ENCODE measurements at regions not wholly inside any gene's neighbourhood (a gene's known extent, or its start where the extent isn't known, plus 50 kb on each side); places are given as distances from the start of the nearest gene placed in this dataset. TPM values are rescaled to one million over a fixed set of nuclear protein-coding genes. Genes with fewer than 3 reads are reported as not detected.
A peak's percentile ranks its signal among the peaks of the same experiment; 100 is the strongest.

GRCh38 chr2:207474863-207475485, 54.8 kb upstream of the CREB1 start:
- TF ChIP-seq CTCF (IDR thresholded peaks at IDR 0.05): peak; percentile 95
- no peaks in the 10 kb centered on the region for H3K36me3 Mint-ChIP-seq (ENCODE audit: low read depth)

GRCh38 chr2:207475546-207475945, 54.2 kb upstream of the CREB1 start:
- DNase-seq (ENCODE audit: low spot score): no peak
- no peaks in the 10 kb centered on the region for H3K27me3 Mint-ChIP-seq (ENCODE audit: low read depth)
- H3K4me1 Mint-ChIP-seq (ENCODE audit: low read depth): peaks cover 36% of the 10 kb centered on the region
- no peaks in the 10 kb centered on the region for H3K9me3 Mint-ChIP-seq (ENCODE audit: low read depth)
- no peak for TF ChIP-seq CTCF (IDR thresholded peaks at IDR 0.05)
- no peak overlapping the region for H3K27ac Mint-ChIP-seq (ENCODE audit: unreplicated experiment)
- no peaks in the 10 kb centered on the region for H3K36me3 Mint-ChIP-seq (ENCODE audit: low read depth)
- H3K4me3 Mint-ChIP-seq (ENCODE audit: unreplicated experiment): no peak overlapping the region

More at GRCh38 chr2:207474863-207475485, 54.8 kb upstream of the CREB1 start:
- DNase-seq (ENCODE audit: low spot score): no peak
- peak overlapping the region; percentile 17 for H3K4me3 Mint-ChIP-seq (ENCODE audit: unreplicated experiment)
- no peak overlapping the region for H3K27ac Mint-ChIP-seq (ENCODE audit: unreplicated experiment)
- H3K9me3 Mint-ChIP-seq (ENCODE audit: low read depth): no peaks in the 10 kb centered on the region
- peaks cover 36% of the 10 kb centered on the region for H3K4me1 Mint-ChIP-seq (ENCODE audit: low read depth)
- no peaks in the 10 kb centered on the region for H3K27me3 Mint-ChIP-seq (ENCODE audit: low read depth)

GRCh38 chr2:207477896-207478295, 51.9 kb upstream of the CREB1 start:
- DNase-seq (ENCODE audit: low spot score): no peak
- Mint-ChIP-seq H3K9me3 (ENCODE audit: low read depth) (no peaks in the 10 kb centered on the region), H3K27ac (ENCODE audit: unreplicated experiment) (peak overlapping the region; percentile 23), H3K36me3 (ENCODE audit: low read depth) (no peaks in the 10 kb centered on the region), H3K4me3 (ENCODE audit: unreplicated experiment) (no peak overlapping the region), H3K4me1 (ENCODE audit: low read depth) (peaks cover 35% of the 10 kb centered on the region), H3K27me3 (ENCODE audit: low read depth) (no peaks in the 10 kb centered on the region)
- no peak for TF ChIP-seq CTCF (IDR thresholded peaks at IDR 0.05)

- no peak for DNase-seq (ENCODE audit: low spot score)
- H3K9me3 Mint-ChIP-seq (ENCODE audit: low read depth): no peaks in the 10 kb centered on the region
- no peaks in the 10 kb centered on the region for H3K27me3 Mint-ChIP-seq (ENCODE audit: low read depth)
- no peak overlapping the region for H3K4me3 Mint-ChIP-seq (ENCODE audit: unreplicated experiment)
- no peak overlapping the region for H3K27ac Mint-ChIP-seq (ENCODE audit: unreplicated experiment)
- no peak for TF ChIP-seq CTCF (IDR thresholded peaks at IDR 0.05)
- no peaks in the 10 kb centered on the region for H3K36me3 Mint-ChIP-seq (ENCODE audit: low read depth)
- H3K4me1 Mint-ChIP-seq (ENCODE audit: low read depth): peaks cover 37% of the 10 kb centered on the region
These were observed 51.2 kb upstream of the CREB1 start for GRCh38 chr2:207478572-207478971.

- DNase-seq (ENCODE audit: low spot score): no peak
- Mint-ChIP-seq H3K36me3 (ENCODE audit: low read depth) (no peaks in the 10 kb centered on the region), H3K27me3 (ENCODE audit: low read depth) (no peaks in the 10 kb centered on the region), H3K4me3 (ENCODE audit: unreplicated experiment) (no peak overlapping the region), H3K27ac (ENCODE audit: unreplicated experiment) (peak overlapping the region; percentile 19), H3K4me1 (ENCODE audit: low read depth) (peaks cover 43% of the 10 kb centered on the region), H3K9me3 (ENCODE audit: low read depth) (no peaks in the 10 kb centered on the region)
- TF ChIP-seq CTCF (IDR thresholded peaks at IDR 0.05): no peak
These were observed 50.5 kb upstream of the CREB1 start for GRCh38 chr2:207479198-207479785.

Small RNA genes lying in the stretch of these regions (microRNA-seq; reads per million reads assigned to microRNA genes)
- gene MIR1302-4 (ENCODE audit: borderline number of aligned reads): not detected

All from chondrocyte (in vitro differentiated cells).